DND-41 (cell line): ENCODE measurements at regions not wholly inside any gene's neighbourhood (a gene's known extent, or its start where the extent isn't known, plus 50 kb on each side); places are given as distances from the start of the nearest gene placed in this dataset.

Experiments used
- EZH2 ChIP-seq: IDR thresholded peaks from 3 replicates; pipeline ENCODE4 v1.6.1; 2012; ENCODE audit warnings: borderline replicate concordance, low read depth, mild to moderate bottlenecking, moderate library complexity, low read length, inconsistent platforms; ENCODE audit not compliant: severe bottlenecking
- TF ChIP-seq, protein P1 (sequence below): IDR thresholded peaks from 2 replicates; pipeline ENCODE4 v1.5.1; 2012; ENCODE audit warnings: borderline replicate concordance, low read length, moderate library complexity, mild to moderate bottlenecking; ENCODE audit not compliant: poor library complexity, severe bottlenecking; ENCODE audit errors: extremely low read depth

DNA sequence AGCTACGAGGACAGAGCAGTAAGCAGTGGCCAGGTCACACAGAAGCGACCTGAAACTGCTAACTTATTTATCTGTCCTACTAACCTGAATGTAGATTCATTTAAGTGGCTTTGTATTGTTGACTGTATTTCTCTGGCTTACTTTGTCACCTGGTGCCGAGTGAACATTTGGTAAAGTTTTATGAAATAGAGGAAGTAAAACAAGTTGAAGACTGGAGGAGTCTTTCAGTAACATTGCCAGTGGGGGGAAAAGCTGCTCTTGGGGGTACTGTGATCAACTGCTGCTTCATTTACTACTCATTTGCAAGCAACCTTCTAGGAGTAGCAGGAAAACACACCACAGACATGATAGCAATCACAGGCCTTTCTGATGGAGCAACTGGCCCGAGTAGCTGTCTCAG, 615.0 kb downstream of the FGF9 start:
- TF ChIP-seq, protein P1, sequence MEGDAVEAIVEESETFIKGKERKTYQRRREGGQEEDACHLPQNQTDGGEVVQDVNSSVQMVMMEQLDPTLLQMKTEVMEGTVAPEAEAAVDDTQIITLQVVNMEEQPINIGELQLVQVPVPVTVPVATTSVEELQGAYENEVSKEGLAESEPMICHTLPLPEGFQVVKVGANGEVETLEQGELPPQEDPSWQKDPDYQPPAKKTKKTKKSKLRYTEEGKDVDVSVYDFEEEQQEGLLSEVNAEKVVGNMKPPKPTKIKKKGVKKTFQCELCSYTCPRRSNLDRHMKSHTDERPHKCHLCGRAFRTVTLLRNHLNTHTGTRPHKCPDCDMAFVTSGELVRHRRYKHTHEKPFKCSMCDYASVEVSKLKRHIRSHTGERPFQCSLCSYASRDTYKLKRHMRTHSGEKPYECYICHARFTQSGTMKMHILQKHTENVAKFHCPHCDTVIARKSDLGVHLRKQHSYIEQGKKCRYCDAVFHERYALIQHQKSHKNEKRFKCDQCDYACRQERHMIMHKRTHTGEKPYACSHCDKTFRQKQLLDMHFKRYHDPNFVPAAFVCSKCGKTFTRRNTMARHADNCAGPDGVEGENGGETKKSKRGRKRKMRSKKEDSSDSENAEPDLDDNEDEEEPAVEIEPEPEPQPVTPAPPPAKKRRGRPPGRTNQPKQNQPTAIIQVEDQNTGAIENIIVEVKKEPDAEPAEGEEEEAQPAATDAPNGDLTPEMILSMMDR: no peak
- no peak for TF ChIP-seq EZH2
